Loucy (cell line): ENCODE measurements at regions not wholly inside any gene's neighbourhood (a gene's known extent, or its start where the extent isn't known, plus 50 kb on each side); places are given as distances from the start of the nearest gene placed in this dataset.

Source experiments
- CTCF ChIP-seq: fragments of 200-600 bp; sonication (generic); conservative IDR thresholded peaks from 2 replicates; pipeline ENCODE4 v1.5.1; 2014; ENCODE audit warnings: mild to moderate bottlenecking, antibody characterized with exemption, low read length
- EZH2phosphoT487 ChIP-seq: fragments of 200-600 bp; IDR thresholded peaks from 2 replicates; pipeline ENCODE4 v1.6.1; 2018; ENCODE audit warnings: antibody characterized with exemption, mild to moderate bottlenecking, moderate library complexity, borderline replicate concordance

GRCh38 chr7:1340031-1340430 lies 107.4 kb downstream of the UNCX start:
- TF ChIP-seq CTCF (no peak), EZH2phosphoT487 (no peak)
